Osteocyte (in vitro differentiated cells): ENCODE measurements at regions not wholly inside any gene's neighbourhood (a gene's known extent, or its start where the extent isn't known, plus 50 kb on each side); places are given as distances from the start of the nearest gene placed in this dataset.

ENCODE experiments used
- DNase-seq: peaks from one replicate; pipeline ENCODE4 v3.0.0; 2021; ENCODE audit warnings: mixed read lengths; ENCODE audit not compliant: unreplicated experiment; ENCODE audit errors: extremely low spot score
- H3K27ac Mint-ChIP-seq: one replicate; pipeline ENCODE4 v1.8.0; 2021; ENCODE audit warnings: mild to moderate bottlenecking, mixed read lengths; ENCODE audit not compliant: unreplicated experiment
- H3K27me3 Mint-ChIP-seq: one replicate; pipeline ENCODE4 v1.8.0; 2021; ENCODE audit warnings: mixed read lengths; ENCODE audit not compliant: unreplicated experiment
- H3K36me3 Mint-ChIP-seq: one replicate; pipeline ENCODE4 v1.8.0; 2021; ENCODE audit warnings: mixed read lengths; ENCODE audit not compliant: unreplicated experiment
- H3K4me1 Mint-ChIP-seq: one replicate; pipeline ENCODE4 v1.8.0; 2021; ENCODE audit warnings: mixed read lengths; ENCODE audit not compliant: unreplicated experiment
- H3K4me3 Mint-ChIP-seq: one replicate; pipeline ENCODE4 v1.8.0; 2021; ENCODE audit warnings: mild to moderate bottlenecking, moderate library complexity, mixed read lengths; ENCODE audit not compliant: unreplicated experiment
- H3K9me3 Mint-ChIP-seq: one replicate; pipeline ENCODE4 v1.8.0; 2021; ENCODE audit warnings: mixed read lengths; ENCODE audit not compliant: unreplicated experiment
- CTCF ChIP-seq: fragments of 200-600 bp; sonication (generic); IDR thresholded peaks from 2 replicates; pipeline ENCODE4 v1.5.0; 2021; ENCODE audit warnings: antibody characterized with exemption, mild to moderate bottlenecking, moderate library complexity

- H3K9me3 Mint-ChIP-seq, result no peaks in the 10 kb centered on the region
- no peak for DNase-seq
- H3K27me3 Mint-ChIP-seq, result no peaks in the 10 kb centered on the region
These were observed 135.4 kb upstream of the SEMA3D start for GRCh38 chr7:85322252-85322651.

GRCh38 chr7:85320699-85321476, 134.0 kb upstream of the SEMA3D start:
- H3K27ac Mint-ChIP-seq, result no peak overlapping the region
- H3K4me3 Mint-ChIP-seq, result no peak overlapping the region
- no peak for DNase-seq
- H3K27me3 Mint-ChIP-seq, result no peaks in the 10 kb centered on the region
- no peaks in the 10 kb centered on the region for H3K4me1 Mint-ChIP-seq
- no peaks in the 10 kb centered on the region for H3K9me3 Mint-ChIP-seq
- no peak for TF ChIP-seq CTCF
- no peaks in the 10 kb centered on the region for H3K36me3 Mint-ChIP-seq

More at GRCh38 chr7:85322252-85322651, 135.4 kb upstream of the SEMA3D start:
- Mint-ChIP-seq H3K27ac (no peak overlapping the region), H3K4me3 (no peak overlapping the region), H3K4me1 (no peaks in the 10 kb centered on the region), H3K36me3 (no peaks in the 10 kb centered on the region)
- TF ChIP-seq CTCF, result no peak

GRCh38 chr7:85316489-85316888, 129.6 kb upstream of the SEMA3D start:
- TF ChIP-seq CTCF, result no peak
- no peaks in the 10 kb centered on the region for H3K9me3 Mint-ChIP-seq
- no peak overlapping the region for H3K27ac Mint-ChIP-seq
- no peak overlapping the region for H3K4me3 Mint-ChIP-seq
- H3K36me3 Mint-ChIP-seq, result no peaks in the 10 kb centered on the region
- DNase-seq, result no peak
- no peaks in the 10 kb centered on the region for H3K27me3 Mint-ChIP-seq
- no peaks in the 10 kb centered on the region for H3K4me1 Mint-ChIP-seq

GRCh38 chr7:85310301-85310700, 123.4 kb upstream of the SEMA3D start:
- Mint-ChIP-seq H3K4me3 (no peak overlapping the region), H3K36me3 (no peaks in the 10 kb centered on the region), H3K27me3 (no peaks in the 10 kb centered on the region), H3K27ac (no peak overlapping the region), H3K9me3 (no peaks in the 10 kb centered on the region), H3K4me1 (peaks cover 2% of the 10 kb centered on the region)
- no peak for DNase-seq
- no peak for TF ChIP-seq CTCF

GRCh38 chr7:85306115-85306514, 119.3 kb upstream of the SEMA3D start:
- Mint-ChIP-seq H3K27me3 (no peaks in the 10 kb centered on the region), H3K4me1 (peaks cover 2% of the 10 kb centered on the region), H3K27ac (no peak overlapping the region), H3K9me3 (no peaks in the 10 kb centered on the region), H3K36me3 (no peaks in the 10 kb centered on the region), H3K4me3 (no peak overlapping the region)
- no peak for TF ChIP-seq CTCF
- no peak for DNase-seq
